Astrocyte of the spinal cord (primary cell): ENCODE measurements at regions not wholly inside any gene's neighbourhood (a gene's known extent, or its start where the extent isn't known, plus 50 kb on each side); places are given as distances from the start of the nearest gene placed in this dataset.

ENCODE experiments used
- DNase-seq: peaks from one replicate; pipeline ENCODE4 v3.0.0; 2011; ENCODE audit warnings: low read depth, low spot score
- H3K4me3 ChIP-seq: 2 replicates; pipeline ENCODE4 v1.5.1; 2011; ENCODE audit warnings: low read depth, mild to moderate bottlenecking, low read length, moderate library complexity
- CTCF ChIP-seq: IDR thresholded peaks from 2 replicates; pipeline ENCODE4 v1.5.1; 2012; ENCODE audit warnings: low read depth, mild to moderate bottlenecking, low read length, inconsistent platforms
- in situ Hi-C: cut with HindIII; loops from 2 replicates; pipeline ENCODE4 v1.10.0; 2017; ENCODE audit warnings: low sequenced_read_pairs

DNA sequence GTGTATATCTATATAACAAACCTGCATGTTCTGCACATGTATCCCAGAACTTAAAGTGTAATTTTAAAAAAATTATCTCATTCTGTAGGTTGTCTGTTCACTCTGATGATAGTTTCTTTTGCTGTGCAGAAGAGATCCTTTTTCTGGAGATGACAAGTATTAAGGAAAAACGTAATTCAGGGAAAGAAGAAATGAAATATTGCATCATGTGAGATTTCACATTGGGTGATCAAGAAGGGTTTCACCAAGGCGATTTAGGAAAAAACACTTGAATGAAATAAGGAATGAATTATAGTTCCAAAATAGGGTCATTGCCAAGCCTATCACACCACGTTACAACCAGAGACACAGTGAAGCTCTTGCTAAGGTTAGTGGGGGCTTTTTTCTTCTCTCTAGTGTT, 227.9 kb downstream of the HNRNPD start:
- no peak for DNase-seq
- TF ChIP-seq CTCF: no peak
- in situ Hi-C loops: no loop called here
- no peak overlapping the region for H3K4me3 ChIP-seq

DNA sequence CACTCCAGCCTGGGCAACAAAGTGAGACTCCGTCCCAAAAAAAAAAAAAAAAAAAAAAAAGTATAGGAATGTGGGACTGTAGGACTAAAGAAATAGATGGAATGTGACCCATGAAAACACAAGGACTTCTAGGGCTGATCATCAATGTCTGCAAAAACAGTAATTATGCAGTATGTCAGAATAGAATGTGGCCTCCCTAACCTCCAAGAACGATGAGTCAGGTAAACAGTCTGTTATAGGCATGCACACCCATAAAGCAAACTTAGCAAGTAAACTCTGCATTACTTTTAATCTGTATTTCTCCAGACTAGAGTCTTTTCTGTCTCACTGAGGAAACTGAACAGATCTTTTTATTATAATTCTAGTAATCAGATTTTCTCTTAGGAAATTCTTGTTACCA, 233.4 kb downstream of the HNRNPD start:
- TF ChIP-seq CTCF: no peak
- DNase-seq: no peak
- H3K4me3 ChIP-seq: no peak overlapping the region
- in situ Hi-C loops: no loop called here

DNA sequence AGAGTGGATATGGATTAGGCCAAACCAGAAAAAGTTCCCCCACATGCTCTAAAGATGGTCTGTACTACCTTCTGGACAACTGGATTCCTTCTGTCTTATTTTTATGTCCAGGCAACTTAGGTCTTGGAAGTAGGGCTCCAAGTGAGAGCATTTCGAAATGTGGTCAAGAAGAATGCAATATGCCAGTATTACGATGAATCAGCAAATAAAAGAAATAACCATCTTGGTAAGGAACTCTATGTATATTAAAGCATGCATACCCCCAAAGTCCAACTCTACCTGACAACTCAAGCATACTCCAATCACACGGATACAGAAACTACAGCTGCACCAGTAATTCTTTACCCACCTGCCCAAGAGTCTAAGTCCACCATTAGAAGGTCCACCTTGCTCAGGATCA, 234.5 kb downstream of the HNRNPD start:
- TF ChIP-seq CTCF: no peak
- in situ Hi-C loops: no loop called here
- no peak overlapping the region for H3K4me3 ChIP-seq
- DNase-seq: no peak

DNA sequence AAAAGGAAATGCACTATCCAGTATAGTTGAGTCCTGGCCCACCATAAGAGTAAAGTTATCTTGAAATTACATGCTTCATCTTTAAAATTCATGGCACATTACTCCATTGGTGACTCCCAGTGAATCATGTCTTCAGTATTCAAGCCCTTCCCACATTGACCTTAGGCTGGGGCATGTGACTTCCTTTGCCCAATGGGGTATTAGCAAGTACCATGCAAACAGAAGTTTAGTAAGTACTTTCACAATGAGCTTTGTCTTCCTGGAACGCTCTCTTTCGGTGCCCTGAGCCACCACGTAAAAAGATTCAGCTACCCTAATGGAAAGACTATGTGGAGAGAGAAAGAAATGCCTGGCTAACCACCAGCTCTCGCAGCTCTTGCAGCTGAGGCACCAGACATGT, 235.4 kb downstream of the HNRNPD start:
- no peak for TF ChIP-seq CTCF
- no peak overlapping the region for H3K4me3 ChIP-seq
- no peak for DNase-seq
- in situ Hi-C loops: no loop called here

- no peak for TF ChIP-seq CTCF
- H3K4me3 ChIP-seq: no peak overlapping the region
- in situ Hi-C loops: no loop called here
- DNase-seq: no peak
These were observed 237.5 kb downstream of the HNRNPD start for GRCh38 chr4:82136161-82136801.

GRCh38 chr4:82128355-82128754, 245.4 kb downstream of the HNRNPD start:
- H3K4me3 ChIP-seq: no peak overlapping the region
- no peak for DNase-seq
- no peak for TF ChIP-seq CTCF
- in situ Hi-C loops: no loop called here
